GM21515 (cell line): ENCODE measurements at regions not wholly inside any gene's neighbourhood (a gene's known extent, or its start where the extent isn't known, plus 50 kb on each side); places are given as distances from the start of the nearest gene placed in this dataset.

Experiments
- ATAC-seq: cut with Tn5 transposase; IDR thresholded peaks from one replicate; pipeline ENCODE4 v1.9.1; 2021; ENCODE audit not compliant: unreplicated experiment

- no peak for ATAC-seq
Observed at GRCh38 chr2:153197402-153198386, 280.9 kb downstream of the RPRM start.

- no peak for ATAC-seq
Observed at GRCh38 chr2:153196378-153197058, 282.0 kb downstream of the RPRM start.

DNA sequence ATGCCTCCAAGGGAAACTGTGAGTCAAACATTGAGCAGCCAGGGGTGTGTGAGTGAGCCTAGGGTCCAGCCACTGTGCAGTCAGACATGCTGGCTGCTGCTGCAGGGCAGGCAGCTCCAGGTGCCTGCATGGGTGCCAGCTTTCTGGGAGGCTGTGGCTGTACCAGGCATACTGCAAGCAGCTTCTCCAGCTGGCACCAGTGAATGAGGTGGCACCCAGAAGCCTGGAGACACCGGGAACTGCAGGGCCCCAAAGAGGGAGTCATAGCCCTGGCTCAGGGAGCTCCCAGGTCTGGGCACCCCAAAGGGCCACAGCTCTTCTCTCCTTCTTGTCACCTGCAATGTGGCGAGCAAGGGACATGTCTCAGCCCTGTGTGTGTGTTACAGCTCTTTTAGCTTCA lies 283.2 kb downstream of the RPRM start:
- ATAC-seq = no peak

DNA sequence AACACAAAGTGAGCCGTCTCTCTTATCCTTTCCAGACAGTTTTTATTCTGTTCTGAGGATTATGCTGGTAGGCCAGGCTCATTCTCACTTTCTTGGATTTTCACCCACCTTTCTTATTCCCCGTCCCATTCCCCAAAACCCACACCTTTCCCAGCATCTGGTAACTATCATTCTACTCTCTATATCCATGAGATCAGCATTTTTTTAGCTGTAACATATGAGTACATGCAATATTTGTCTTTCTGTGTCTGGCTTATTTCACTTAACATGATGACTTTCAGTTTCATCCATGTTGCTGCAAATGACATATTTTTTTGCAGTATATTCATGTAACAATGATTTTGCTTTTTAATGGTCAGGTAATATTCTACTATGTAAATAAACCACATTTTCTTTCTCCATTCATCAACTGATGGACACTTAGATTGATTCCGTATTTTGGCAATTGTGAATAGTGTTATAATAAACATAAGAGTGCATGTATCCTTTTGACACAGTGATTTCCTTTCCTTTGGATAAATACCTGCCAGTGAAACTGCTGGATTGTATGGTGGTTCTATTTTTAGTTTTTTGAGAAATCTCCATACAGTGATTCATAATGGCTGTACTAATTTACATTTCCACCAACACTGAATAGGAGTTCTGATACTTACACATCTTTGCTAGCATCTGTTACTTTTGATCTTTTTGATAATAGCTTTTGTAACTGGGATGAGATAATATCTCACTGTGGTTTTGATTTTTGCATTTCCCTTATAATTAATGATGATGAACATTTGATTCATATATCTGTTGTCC lies 289.3 kb downstream of the RPRM start:
- ATAC-seq = no peak

- no peak for ATAC-seq
Observed at GRCh38 chr2:153179808-153180207, 298.8 kb downstream of the RPRM start.

DNA sequence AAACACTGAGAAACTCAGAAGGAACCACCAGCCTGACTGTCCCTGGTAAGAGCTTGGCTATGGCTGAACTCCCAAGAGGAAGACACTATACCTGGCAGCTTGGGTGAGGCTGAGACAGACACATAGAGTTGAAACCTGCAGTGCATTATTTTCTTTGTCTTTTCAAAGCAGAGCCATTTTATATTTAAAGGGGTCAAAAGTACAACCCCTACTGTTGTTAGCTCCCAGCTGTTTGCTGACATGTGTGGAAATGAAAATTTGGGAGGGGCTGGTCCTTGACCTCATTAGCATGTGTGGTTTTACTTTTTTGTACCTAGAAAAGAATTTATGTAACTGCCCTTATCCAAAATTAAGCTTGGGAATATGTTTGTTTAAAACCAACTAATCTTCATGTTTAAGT lies 309.0 kb downstream of the RPRM start:
- no peak for ATAC-seq

DNA sequence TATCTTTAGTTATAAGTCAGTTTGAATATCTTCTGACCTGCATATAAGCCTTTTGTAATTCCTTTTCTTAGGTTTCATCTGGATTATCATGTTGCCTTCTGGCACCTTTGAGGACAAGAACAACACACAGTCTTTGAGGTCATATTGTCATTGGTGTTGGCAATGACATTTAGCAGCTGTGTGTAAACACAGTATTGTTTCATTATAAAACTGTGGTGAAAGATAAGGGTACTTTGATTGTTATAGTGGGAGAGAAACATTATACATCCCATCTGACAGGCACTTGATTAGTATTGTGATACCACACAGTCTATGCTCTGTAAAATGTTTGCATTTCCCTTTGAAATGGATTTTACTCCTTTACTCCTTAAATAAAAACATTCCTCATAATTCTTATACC lies 313.5 kb downstream of the RPRM start:
- no peak for ATAC-seq

- ATAC-seq = no peak
Observed at GRCh38 chr2:153163055-153163454, 315.5 kb downstream of the RPRM start.

DNA sequence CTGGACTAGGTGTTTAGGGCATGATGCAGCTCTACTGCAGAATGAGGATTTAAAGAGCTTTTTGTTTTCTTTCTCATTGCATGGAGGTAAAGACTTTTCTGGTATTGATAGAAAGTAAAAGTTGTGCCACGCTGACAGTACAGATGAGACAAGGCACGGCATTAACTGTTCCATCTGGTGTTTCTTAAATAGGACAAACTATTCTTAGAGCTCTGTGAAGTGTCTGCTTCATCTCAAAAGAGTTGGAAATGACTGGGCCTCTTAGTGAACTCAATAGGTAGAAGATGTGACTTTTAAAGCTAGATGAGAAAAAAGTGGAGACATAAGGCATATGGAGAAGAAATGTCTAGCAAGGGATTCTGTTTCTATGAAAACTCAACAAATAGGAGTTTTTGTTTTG lies 321.8 kb downstream of the RPRM start:
- ATAC-seq = no peak

DNA sequence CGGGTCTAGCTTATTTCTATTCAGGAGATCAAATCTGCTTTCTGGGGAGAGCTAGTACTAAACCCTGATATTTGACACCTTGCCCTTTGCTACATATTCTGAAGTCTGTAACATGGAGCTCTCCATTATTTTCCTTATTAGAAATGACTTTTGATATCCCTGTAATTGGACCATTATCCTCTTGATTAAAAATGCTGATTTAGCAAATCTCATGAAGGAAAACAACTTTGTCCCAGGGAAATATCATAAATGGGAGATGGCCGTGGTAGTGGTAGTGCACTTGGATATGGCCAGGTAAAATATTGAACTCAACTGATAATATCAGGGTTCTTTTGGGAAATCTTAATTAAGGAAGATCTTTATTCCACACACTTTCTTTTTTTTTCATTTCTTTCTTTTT lies 326.5 kb downstream of the RPRM start:
- no peak for ATAC-seq

DNA sequence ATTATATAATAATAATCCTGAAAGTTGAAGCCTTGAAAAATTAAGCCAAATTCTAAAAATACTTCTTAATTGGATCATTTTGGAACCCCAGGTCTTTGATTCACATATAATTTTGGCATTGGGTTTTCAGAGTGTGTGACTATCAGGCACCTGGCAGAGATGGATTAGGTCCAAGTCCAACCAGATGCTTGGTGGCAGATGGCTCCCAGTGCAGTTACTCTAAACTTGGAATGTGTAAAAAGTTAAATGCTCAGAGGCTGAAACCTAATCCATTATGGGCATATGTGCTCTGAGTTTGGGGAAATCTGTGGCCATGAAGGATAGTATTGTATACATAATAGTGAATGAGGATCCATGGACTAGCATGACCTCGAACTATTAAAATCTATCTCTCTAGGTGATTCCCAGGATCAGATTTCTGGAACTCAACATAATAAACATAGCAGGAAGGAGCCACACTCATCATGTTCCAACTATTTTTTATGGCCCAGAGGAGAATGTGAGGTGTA lies 333.0 kb downstream of the RPRM start:
- ATAC-seq = no peak

DNA sequence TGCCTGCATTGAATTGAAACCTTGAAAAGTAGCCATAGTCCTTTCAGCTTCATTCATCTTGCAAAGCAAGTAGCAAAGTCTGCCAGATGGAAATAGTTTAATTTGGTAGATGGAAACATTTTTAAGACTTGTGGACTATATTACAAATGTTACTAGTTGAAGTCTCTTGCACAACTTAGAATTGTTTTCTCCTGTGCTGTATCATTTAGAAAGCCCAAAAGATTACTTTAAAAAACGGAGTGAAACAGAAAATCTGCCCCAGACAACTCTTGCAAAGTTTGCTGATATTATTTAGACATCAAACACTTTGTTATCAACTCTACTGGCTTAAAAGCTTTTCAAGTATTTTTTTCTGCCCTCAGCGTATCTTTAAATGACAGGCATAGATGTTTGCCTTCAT lies 335.0 kb downstream of the RPRM start:
- ATAC-seq = no peak

DNA sequence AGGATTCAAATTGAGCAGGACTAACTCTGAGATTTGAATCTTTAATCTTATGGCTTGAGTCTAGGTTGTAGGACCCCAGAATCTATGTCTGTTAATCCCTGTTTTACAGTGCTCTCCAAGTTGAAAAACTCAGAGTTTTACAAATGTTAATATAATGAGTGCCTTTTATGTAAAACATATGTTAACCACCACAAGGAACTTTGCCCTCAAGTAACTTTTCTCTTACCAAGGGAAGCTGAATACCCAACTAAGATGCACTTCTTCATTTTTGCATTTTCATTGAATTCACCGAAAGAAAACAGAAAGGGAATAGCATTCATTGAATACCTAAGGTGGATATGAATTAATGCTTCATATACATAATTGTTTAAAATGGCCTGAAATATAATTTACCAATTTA lies 338.1 kb downstream of the RPRM start:
- ATAC-seq = no peak

DNA sequence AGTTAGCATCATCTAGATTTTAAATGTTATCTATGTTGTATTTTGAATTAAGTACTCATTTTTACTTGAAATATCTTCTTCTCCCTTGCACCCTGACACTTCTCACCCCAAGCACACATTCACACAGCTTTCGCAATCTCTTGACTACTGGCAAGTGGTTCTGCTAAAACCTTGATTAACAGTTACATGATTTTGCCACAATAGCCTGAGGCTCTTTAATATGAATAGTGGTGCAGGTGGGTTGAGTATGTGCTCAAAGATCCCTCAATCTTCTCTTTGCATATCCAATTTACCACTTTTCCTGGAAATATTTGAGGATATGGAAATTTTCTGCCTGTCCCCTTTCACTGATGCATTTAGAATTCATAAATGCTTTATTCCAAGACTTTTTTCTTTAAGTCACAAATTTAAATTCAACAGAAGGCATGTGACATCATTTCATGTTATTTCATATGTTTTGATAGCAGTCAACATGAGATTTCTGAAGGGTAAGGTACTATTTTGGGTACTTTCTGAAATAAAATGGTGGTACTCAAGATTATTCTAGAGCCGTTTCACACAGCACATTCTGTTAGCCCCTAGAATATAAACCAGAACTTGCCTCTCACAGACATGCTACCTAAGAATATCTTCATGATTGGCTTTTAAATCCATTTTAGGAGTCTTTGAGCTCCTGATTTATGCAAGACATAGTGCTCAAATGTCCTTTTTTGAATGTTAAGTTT lies 339.7 kb downstream of the RPRM start:
- ATAC-seq = no peak

GRCh38 chr2:153136216-153136615 lies 342.3 kb downstream of the RPRM start:
- ATAC-seq = no peak

- ATAC-seq = no peak
Observed at GRCh38 chr2:153134725-153135124, 343.8 kb downstream of the RPRM start.

- no peak for ATAC-seq
Observed at GRCh38 chr2:153133716-153134115, 344.8 kb downstream of the RPRM start.

DNA sequence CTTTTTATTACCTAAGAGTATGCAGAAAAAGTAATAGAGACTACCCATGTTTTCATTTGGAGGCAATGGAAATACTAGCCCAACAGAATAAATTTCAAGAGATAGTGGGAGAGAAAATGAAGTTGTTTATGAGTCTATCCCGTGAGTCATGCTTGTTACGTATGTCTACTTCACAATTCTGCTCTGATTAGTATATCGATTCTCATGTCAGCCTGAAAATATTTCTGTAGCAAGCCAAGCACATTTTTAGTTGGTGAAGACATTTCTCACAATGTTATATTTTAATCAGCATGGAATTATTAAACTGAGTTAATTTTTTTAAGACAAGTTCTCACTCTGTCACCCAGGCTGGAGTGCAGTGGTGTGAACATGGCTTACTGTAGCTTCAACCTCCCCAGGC lies 346.1 kb downstream of the RPRM start:
- no peak for ATAC-seq

- no peak for ATAC-seq
Observed at GRCh38 chr2:153115141-153115540, 363.4 kb downstream of the RPRM start.

- no peak for ATAC-seq
Observed at GRCh38 chr2:153110486-153110885, 368.1 kb downstream of the RPRM start.

DNA sequence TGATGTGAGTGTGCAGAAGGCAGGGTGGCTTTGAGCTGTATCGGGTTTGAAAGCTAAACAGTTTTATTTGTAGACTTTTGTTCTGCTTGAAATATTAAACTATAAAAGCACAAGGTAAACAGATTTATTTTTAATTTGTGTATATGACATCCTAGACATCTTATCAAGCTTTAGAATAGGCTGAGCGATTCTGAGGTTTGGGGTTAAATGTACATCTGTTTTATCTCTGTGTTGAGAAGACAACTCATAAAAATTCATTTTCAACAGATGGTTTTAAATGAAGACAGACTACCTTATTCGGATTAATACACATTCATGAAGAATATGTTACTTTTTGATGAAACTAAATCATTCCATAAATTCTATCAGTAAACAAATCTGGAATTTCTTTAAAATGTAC lies 368.8 kb downstream of the RPRM start:
- ATAC-seq = no peak
